CD1c-positive myeloid dendritic cell (primary cell): ENCODE measurements at regions not wholly inside any gene's neighbourhood (a gene's known extent, or its start where the extent isn't known, plus 50 kb on each side); places are given as distances from the start of the nearest gene placed in this dataset.
A peak's percentile ranks its signal among the peaks of the same experiment; 100 is the strongest.
"Not testable (repeated sequence)": the region's sequence is repeated elsewhere in the genome, so short reads cannot be mapped to it uniquely, and the experiment has no call there.

Experiments
- DNase-seq: peaks from one replicate; pipeline ENCODE4 v3.0.0-alpha.2; 2016; ENCODE audit errors: extremely low spot score

DNA sequence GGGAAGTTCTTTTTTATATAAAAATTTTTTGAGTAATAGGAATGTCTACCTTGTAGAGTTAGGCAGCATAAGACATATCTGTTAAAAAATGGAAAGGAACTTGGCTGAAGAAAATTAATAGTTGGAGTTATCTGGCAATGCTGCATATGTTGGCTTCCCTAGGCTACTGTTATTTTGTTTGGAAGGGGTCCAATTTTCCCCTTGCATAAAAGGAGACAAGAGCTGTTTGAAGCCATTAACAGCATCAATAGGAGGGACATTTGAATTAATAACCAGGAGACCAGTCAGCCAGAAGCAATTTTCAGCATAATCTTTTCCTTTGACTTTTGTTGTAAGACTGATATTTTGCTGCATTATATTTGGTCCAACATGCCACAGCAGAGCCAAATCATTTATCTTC is 80.9 kb upstream of the TAB2 start:
- DNase-seq = no peak

- DNase-seq = no peak
These were observed 80.0 kb upstream of the TAB2 start for GRCh38 chr6:149237464-149237863.

- no peak for DNase-seq
These were observed 77.8 kb upstream of the TAB2 start for GRCh38 chr6:149239573-149240209.

DNA sequence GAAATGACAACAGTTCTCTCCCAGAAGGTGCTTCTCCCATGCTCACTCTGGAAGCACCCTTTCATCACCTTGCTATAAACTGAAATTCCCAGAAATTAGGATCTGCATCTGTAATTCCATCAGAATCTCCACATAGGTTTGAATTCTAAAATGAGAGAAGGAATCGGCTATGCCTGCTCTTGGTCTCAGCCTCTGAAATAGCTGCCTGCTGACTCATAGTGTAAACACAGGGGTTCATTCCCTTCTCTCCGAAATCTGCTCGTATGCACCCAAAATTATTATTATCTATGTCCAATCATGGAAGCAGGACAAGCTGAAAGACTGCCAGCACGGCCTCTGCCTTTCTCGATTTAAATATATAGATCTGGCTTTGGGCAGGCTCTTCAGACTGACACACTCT is 74.6 kb upstream of the TAB2 start:
- DNase-seq = no peak

DNA sequence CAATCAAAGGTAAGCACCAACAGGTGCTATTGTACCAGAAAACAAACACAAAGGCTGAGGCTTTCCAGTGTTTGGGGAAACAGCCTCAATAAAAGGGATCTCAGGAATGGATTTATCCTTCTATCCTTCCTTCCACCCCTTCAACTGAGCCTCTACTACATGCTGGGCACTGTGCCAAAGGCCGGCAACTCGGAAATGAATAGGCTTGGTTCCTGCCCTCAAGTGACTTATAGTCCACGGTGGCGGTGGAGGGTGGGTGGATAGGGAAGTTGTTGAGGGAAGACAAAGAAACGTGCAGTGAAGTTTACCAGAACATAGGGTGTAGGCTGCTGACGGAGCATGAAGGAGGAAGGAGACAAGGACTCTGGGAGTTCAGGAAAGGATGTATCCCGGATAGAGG is 73.4 kb upstream of the TAB2 start:
- no peak for DNase-seq

- DNase-seq = peak; percentile 85
These were observed 70.7 kb upstream of the TAB2 start for GRCh38 chr6:149246691-149247384.

- DNase-seq = no peak
These were observed 70.1 kb upstream of the TAB2 start for GRCh38 chr6:149247385-149247763.

DNA sequence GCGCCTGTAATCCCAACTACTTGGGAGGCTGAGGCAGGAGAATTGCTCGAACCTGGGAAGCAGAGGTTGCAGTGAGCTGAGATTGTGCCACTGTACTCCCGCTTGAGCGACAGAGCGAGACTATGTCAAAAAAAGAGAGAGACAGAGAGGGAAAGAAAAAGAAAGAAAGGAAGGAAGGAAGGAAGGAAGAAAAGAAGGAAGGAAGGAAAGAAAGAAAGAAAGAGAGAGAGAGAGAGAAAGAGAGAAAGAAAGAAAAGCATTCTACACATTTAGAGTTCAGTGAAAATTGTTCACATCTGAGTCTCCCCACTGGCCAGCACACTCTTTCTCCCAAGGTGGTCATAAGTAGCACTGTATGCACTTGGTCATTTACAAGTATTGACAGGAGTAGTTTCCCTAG is 69.2 kb upstream of the TAB2 start:
- not testable (repeated sequence) for DNase-seq

DNA sequence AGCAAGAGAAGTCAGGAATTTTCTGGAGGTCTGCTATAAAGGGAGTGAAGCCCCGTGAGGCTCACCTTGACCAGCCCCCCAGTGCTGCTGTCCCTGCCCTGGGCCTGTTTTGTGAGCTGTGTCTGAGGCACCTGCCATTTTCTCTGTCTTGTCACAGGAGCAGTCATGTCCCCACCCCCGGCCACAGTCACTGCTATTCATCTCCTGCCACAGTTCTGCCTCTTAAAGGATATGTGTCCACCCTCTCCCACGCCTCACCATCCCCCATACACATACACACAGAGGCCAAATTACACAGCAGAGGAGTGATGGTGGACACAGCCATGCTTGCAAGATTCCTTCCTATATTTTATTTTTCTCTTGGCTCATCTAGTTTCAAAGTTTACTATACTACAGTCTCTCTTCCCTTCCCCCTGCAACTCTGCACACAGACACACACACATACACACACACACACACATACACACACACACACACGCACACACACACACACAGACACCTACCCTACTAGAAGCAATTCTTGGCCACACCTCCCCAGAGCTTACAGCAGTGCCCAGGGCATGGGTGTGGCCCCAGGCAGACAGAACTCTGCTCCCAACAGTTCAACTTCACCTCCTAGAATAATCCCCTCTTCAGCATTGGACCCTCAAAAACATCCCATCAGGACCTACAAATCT is 68.7 kb upstream of the TAB2 start:
- peak; percentile 72 for DNase-seq

DNA sequence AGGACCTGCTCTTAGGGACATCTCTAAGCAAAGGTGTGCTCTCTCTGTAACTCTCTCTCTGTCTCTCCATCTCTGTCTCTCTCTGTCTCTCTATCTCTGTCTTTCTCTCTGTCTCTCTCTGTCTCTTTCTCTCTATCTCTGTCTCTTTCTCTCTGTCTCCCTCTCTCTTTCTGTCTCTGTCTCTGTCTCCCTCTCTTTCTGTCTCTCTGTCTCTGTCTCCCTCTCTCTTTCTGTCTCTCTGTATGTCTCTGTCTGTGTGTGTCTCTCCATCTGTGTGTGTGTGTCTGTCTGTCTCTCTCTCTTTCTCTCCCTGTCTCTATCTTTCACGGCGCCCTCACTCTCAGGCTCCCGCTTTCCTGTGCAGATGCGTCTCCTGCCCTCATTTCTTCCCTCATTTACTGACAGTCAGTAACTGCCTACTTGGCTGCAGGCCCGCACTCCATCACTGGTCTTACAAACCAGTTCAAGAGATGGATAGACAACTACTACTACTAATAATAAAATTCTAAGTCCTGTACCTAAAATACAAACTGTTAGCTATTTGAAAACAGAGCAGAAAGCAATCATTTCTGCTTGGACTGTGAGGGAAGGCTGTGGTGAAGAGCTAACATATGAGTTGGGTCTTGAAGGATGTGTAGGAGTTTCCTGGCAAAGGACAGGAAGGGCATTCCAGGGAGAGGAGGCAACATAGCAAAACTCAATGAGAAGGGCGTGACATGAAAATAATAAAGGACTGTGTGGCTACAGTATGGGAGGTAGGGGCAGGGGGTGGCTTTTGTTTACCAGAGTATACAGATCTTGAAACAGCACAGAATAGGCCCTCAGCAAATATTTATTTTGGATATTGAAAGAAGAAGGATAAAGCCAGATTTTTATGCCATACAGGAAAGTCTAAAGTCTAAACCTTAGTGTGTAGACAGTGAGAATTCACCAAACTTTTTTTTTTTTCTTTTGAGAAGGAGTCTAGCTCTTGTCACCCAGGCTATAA is 67.8 kb upstream of the TAB2 start:
- DNase-seq = no peak

DNA sequence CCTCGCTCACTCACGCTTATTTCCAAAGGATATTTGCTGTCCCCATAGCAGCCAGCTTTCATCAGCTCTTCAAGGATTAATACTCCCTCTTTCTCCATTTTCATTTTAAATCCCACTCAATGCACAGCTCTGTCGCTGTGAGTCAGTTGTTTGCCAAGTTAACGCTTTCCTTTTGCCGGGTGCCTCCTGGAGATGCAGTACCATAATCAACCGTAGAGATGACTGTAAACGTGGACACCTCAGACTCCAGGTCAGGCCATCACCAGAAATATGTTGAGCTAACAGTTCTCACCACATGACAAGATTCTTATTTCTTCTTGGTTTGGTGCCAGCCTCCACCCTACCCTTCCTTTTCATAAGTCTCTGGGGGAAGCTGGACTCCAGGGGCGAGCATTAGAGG is 66.6 kb upstream of the TAB2 start:
- DNase-seq = no peak

DNA sequence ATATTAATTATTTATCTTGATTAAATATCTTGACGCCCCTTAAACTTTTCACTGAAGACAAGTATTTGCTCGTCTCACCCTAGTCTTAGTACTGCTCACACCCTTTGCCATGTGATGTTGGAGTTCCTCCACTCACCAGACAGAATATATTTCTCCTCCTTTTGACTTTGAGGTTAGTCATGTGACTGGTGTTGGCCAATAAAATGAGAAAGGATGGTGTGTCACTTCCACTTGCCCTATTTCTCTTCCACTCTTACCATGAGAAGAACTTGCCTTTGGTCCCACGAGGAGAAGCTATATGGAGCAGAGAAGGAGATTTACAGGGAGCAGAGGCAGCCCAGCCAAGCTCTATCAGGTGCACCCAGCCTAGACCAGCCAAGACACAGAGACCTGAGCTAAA is 64.9 kb upstream of the TAB2 start:
- DNase-seq = no peak

GRCh38 chr6:149254253-149254652 is 63.3 kb upstream of the TAB2 start:
- DNase-seq = no peak

DNA sequence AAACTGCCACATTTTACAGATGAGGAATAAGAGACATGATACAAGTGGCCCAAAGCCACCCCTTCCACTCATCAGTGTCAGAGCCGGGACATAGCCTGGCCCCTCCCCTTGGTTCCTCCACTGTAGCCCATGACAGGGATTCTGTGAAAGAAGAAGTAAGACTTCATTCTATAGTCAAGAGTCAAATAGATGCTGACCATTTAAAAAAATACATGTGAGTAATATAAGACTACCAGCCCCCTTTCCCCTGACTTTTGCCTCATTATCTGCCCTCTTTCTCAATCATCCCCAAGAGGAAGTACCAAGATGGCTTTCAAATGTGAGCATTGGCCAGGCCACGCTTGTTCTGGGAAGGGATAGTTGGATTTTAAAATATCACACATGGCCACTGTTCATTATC is 57.8 kb upstream of the TAB2 start:
- peak; percentile 91 for DNase-seq

- no peak for DNase-seq
These were observed 57.2 kb upstream of the TAB2 start for GRCh38 chr6:149260214-149260874.

GRCh38 chr6:149261364-149262040 is 56.0 kb upstream of the TAB2 start:
- no peak for DNase-seq

- DNase-seq = no peak
These were observed 54.2 kb upstream of the TAB2 start for GRCh38 chr6:149263321-149263720.

GRCh38 chr6:149264629-149265028 is 52.9 kb upstream of the TAB2 start:
- no peak for DNase-seq

DNA sequence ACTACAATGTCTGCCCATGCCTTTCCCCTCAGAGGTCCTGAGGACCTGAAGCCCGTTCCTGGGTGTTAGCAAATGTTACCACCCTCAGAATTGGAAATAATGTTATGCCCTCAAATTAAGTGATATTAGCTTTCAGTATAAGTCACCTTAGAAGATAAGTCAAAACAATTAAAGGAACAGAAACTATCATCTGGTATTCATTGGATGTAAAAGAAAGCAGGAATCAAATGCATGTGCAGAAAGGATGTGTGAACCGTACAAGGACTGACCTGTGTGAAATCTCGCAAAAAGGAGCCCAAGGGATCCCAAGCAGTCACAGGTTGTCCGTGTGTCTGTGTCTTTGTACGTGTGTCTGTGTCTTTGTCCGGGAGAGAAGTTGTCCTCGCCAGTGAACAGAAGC is 51.6 kb upstream of the TAB2 start:
- no peak for DNase-seq

DNA sequence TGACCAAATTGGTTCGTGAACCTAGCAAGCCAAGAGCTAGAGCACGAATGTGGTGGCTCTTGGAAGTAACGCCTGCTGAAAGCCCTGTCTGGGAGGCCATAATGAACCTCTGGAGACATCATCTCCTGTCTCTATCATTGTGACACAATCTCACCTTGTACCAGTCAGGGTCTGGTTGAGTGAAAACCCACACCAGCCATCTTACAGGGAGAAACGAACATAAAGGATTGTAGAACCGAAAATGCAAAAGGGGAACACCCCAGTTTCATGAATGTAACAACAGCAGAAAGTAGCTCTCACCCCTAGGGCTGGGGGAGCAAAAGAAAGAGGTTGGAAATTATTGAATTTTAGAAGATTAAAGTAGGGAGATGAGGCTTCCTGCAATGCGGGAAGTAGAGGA is 50.9 kb upstream of the TAB2 start:
- peak; percentile 76 for DNase-seq

- no peak for DNase-seq
These were observed 50.4 kb upstream of the TAB2 start for GRCh38 chr6:149267072-149267471.
